Upper lobe of left lung (tissue), 6 donors: ENCODE measurements at regions not wholly inside any gene's neighbourhood (a gene's known extent, or its start where the extent isn't known, plus 50 kb on each side); places are given as distances from the start of the nearest gene placed in this dataset.

Source experiments
- ATAC-seq, 2 donors: fragments of 200-7000 bp; cut with Tn5 transposase; one replicate each; pipeline ENCODE4 v1.9.1; 2022; ENCODE audit warnings: mild to moderate bottlenecking in 2 of 2, moderate library complexity in 2 of 2; ENCODE audit not compliant: low FRiP score in 2 of 2
- DNase-seq, 2 donors: peaks; one replicate each; pipeline ENCODE4 v3.0.0-alpha.2; 2019 to 2020
- H3K27ac ChIP-seq, 4 donors: fragments of 200-600 bp; sonication (generic); one replicate each; pipeline ENCODE4 v1.5.1; 2016 to 2019
- H3K27me3 ChIP-seq, 4 donors: fragments of 200-600 bp; sonication (generic); one replicate each; pipeline ENCODE4 v1.5.1; 2017 to 2019
- H3K36me3 ChIP-seq, 4 donors: fragments of 200-600 bp; sonication (generic); one replicate each; pipeline ENCODE4 v1.5.1; 2016 to 2019
- H3K4me1 ChIP-seq, 4 donors: fragments of 200-600 bp; sonication (generic); one replicate each; pipeline ENCODE4 v1.5.1; 2018 to 2019
- H3K4me3 ChIP-seq, 4 donors: fragments of 200-600 bp; sonication (generic); one replicate each; pipeline ENCODE4 v1.5.1; 2017 to 2019; ENCODE audit warnings: mild to moderate bottlenecking in 2 of 4, moderate library complexity in 1 of 4
- H3K9me3 ChIP-seq, 4 donors: fragments of 200-600 bp; sonication (generic); one replicate each; pipeline ENCODE4 v1.5.1; 2018 to 2019
- CTCF ChIP-seq, 6 experiments: fragments of 450-650 bp in 4 of 6; fragments of 200-600 bp in 2 of 6; sonication (generic) in 2 of 6; IDR thresholded peaks; one replicate each; pipeline ENCODE4 v1.5.1; 2016 to 2019; ENCODE audit warnings: antibody characterized with exemption in 6 of 6
- EP300 ChIP-seq, 4 donors: sonication (generic); formaldehyde crosslinking; IDR thresholded peaks; one replicate each; pipeline ENCODE4 v1.5.1; 2017; ENCODE audit warnings: antibody characterized with exemption in 4 of 4, control low read depth in 2 of 4
- POLR2A ChIP-seq, 4 donors: fragments of 450-650 bp; IDR thresholded peaks; one replicate each; pipeline ENCODE4 v1.5.1; 2016 to 2017; ENCODE audit warnings: antibody characterized with exemption in 4 of 4, mild to moderate bottlenecking in 2 of 4
- POLR2AphosphoS5 ChIP-seq, 2 donors: sonication (generic); formaldehyde crosslinking; IDR thresholded peaks; one replicate each; pipeline ENCODE4 v1.5.1; 2017; ENCODE audit warnings: antibody characterized with exemption in 2 of 2
- WGBS, 2 donors: methylation state at CpG; one replicate each; pipeline ENCODE4 v1.1.5; 2017 to 2018; 5-methylcytosine and 5-hydroxymethylcytosine counted together
- donor health status: DM: no; HTN: no; CAD: no; lungs with moderate emphysema.
- donor health status: DM: no; HTN: yes; CAD: no; lungs with severe emphysema.

- ATAC-seq (no peak), DNase-seq (no peak)
- no peaks in the 10 kb centered on the region for H3K27me3 ChIP-seq
- no peaks in the 10 kb centered on the region for H3K36me3 ChIP-seq
- peaks cover 5 to 9% (median 7%) of the 10 kb centered on the region in 4 donors for H3K4me1 ChIP-seq
- H3K27ac ChIP-seq = no peak overlapping the region
- H3K4me3 ChIP-seq = no peak overlapping the region
- WGBS, 2 donors = 95 to 98% methylated on average over 10 to 11 of the region's 11 CpGs
- H3K9me3 ChIP-seq = no peaks in the 10 kb centered on the region
- TF ChIP-seq CTCF (IDR thresholded peaks at IDR 0.05) (no peak), POLR2A (IDR thresholded peaks at IDR 0.05) (no peak), POLR2AphosphoS5 (IDR thresholded peaks at IDR 0.05) (no peak), EP300 (IDR thresholded peaks at IDR 0.05) (no peak)
Measured at GRCh38 chr1:43058056-43058455, 99.4 kb upstream of the SLC2A1 start.

GRCh38 chr1:43057567-43057966 is 98.9 kb upstream of the SLC2A1 start:
- no peak for ATAC-seq
- Histone ChIP-seq H3K4me3 (no peak overlapping the region), H3K9me3 (no peaks in the 10 kb centered on the region), H3K36me3 (no peaks in the 10 kb centered on the region), H3K27me3 (no peaks in the 10 kb centered on the region), H3K27ac (no peak overlapping the region), H3K4me1 (peaks cover 5 to 9% (median 7%) of the 10 kb centered on the region in 4 donors)
- DNase-seq = no peak
- WGBS, 2 donors = 85 to 98% methylated on average over 7 of the region's 7 CpGs
- TF ChIP-seq CTCF (IDR thresholded peaks at IDR 0.05) = no peak
- TF ChIP-seq POLR2AphosphoS5 (IDR thresholded peaks at IDR 0.05) = no peak
- no peak for TF ChIP-seq POLR2A (IDR thresholded peaks at IDR 0.05)
- no peak for TF ChIP-seq EP300 (IDR thresholded peaks at IDR 0.05)

GRCh38 chr1:43056981-43057391 is 98.3 kb upstream of the SLC2A1 start:
- Histone ChIP-seq H3K9me3 (no peaks in the 10 kb centered on the region), H3K36me3 (no peaks in the 10 kb centered on the region), H3K4me1 (peaks cover 5 to 9% (median 7%) of the 10 kb centered on the region in 4 donors), H3K27me3 (no peaks in the 10 kb centered on the region), H3K27ac (no peak overlapping the region), H3K4me3 (no peak overlapping the region)
- no peak for DNase-seq
- peak in 1 of 2 donors; percentile 70 for ATAC-seq
- WGBS, 2 donors = 58 to 73% methylated on average over 4 of the region's 4 CpGs
- TF ChIP-seq EP300 (IDR thresholded peaks at IDR 0.05) (no peak), POLR2AphosphoS5 (IDR thresholded peaks at IDR 0.05) (no peak), CTCF (IDR thresholded peaks at IDR 0.05) (no peak), POLR2A (IDR thresholded peaks at IDR 0.05) (no peak)

- Histone ChIP-seq H3K9me3 (no peaks in the 10 kb centered on the region), H3K27me3 (no peaks in the 10 kb centered on the region), H3K27ac (no peak overlapping the region), H3K4me1 (peaks cover 5 to 9% (median 7%) of the 10 kb centered on the region in 4 donors), H3K4me3 (no peak overlapping the region), H3K36me3 (no peaks in the 10 kb centered on the region)
- DNase-seq (no peak), ATAC-seq (no peak)
- TF ChIP-seq POLR2AphosphoS5 (IDR thresholded peaks at IDR 0.05) = no peak
- TF ChIP-seq POLR2A (IDR thresholded peaks at IDR 0.05) = no peak
- TF ChIP-seq CTCF (IDR thresholded peaks at IDR 0.05) = no peak
- no peak for TF ChIP-seq EP300 (IDR thresholded peaks at IDR 0.05)
- 53 to 75% methylated on average over 5 of the region's 5 CpGs for WGBS, 2 donors
Measured at GRCh38 chr1:43056460-43056859, 97.8 kb upstream of the SLC2A1 start.

- Histone ChIP-seq H3K9me3 (no peaks in the 10 kb centered on the region), H3K36me3 (no peaks in the 10 kb centered on the region), H3K4me1 (peaks cover 5 to 9% (median 7%) of the 10 kb centered on the region in 4 donors), H3K4me3 (no peak overlapping the region), H3K27ac (no peak overlapping the region), H3K27me3 (no peaks in the 10 kb centered on the region)
- no peak for TF ChIP-seq EP300 (IDR thresholded peaks at IDR 0.05)
- TF ChIP-seq CTCF (IDR thresholded peaks at IDR 0.05) = no peak
- no peak for TF ChIP-seq POLR2AphosphoS5 (IDR thresholded peaks at IDR 0.05)
- TF ChIP-seq POLR2A (IDR thresholded peaks at IDR 0.05) = no peak
- 72 to 91% methylated on average over 2 of the region's 2 CpGs for WGBS, 2 donors
- DNase-seq (no peak), ATAC-seq (no peak)
Measured at GRCh38 chr1:43054961-43055360, 96.3 kb upstream of the SLC2A1 start.
